ENCODE measurements at regions not wholly inside any gene's neighbourhood (a gene's known extent, or its start where the extent isn't known, plus 50 kb on each side); places are given as distances from the start of the nearest gene placed in this dataset.

- peak overlapping the region; percentile 75 to 100 for H3K4me2 ChIP-seq (ENCODE audit: insufficient read depth in 1 of 2, low read depth in 2 of 2, low read length in 2 of 2)
- no peak overlapping the region for H2AK5ac ChIP-seq (ENCODE audit: low read depth, low read length)
- H3K9me3 ChIP-seq (ENCODE audit: insufficient read depth in 2 of 2, low read depth in 1 of 2, low read length in 1 of 2), result no peaks in the 10 kb centered on the region
- no peak overlapping the region for H4K5ac ChIP-seq (ENCODE audit: insufficient read length, low read depth, low read length)
- H4K91ac ChIP-seq (replicated peaks; ENCODE audit: insufficient read length, low read length), result no peak overlapping the region
- peak overlapping the region; percentile 73; the same call in 1 of the 2 replicates for H3K27ac ChIP-seq (ENCODE audit: low read depth, low read length)
- no peak overlapping the region for H2AFZ ChIP-seq (ENCODE audit: low read length)
- no peak overlapping the region for H2BK15ac ChIP-seq (ENCODE audit: low read length)
- peaks cover 22 to 51% (median 38%) of the 10 kb centered on the region in 4 experiments for H3K27me3 ChIP-seq (replicated peaks in 1 of 4; ENCODE audit: control insufficient read depth in 3 of 4, extremely low read depth in 1 of 4, insufficient read depth in 3 of 4, low read length in 3 of 4)
- peaks cover 0 to 19% (median 8%) of the 10 kb centered on the region in 4 experiments; a peak in 5 of 7 replicates for H3K4me1 ChIP-seq (replicated peaks in 1 of 4; ENCODE audit: control insufficient read depth in 3 of 4, insufficient read depth in 4 of 4, low read length in 3 of 4)
- POLR2A ChIA-PET (ENCODE audit: partially characterized antibody), result interaction anchor here (0.9 to 2.7 kb wide), 6 partner anchors 11 to 382 kb away, joined by 3 to 30 read pairs (median 4); partner anchors contain the start of genes FAM98B and SPRED1
- no peak for FAIRE-seq
- H2BK5ac ChIP-seq (ENCODE audit: low read depth, low read length), result no peak overlapping the region
- H3K79me1 ChIP-seq (ENCODE audit: low read depth, low read length), result no peaks in the 10 kb centered on the region
- CTCF ChIA-PET (ENCODE audit: partially characterized antibody), result interaction anchor here (0.7 to 2.1 kb wide), 5 partner anchors 12 to 287 kb away, joined by 3 to 8 read pairs (median 4); partner anchors contain the start of gene SPRED1
- H3K4me3 ChIP-seq (ENCODE audit: extremely low read depth in 1 of 4, insufficient read depth in 2 of 4, low read depth in 3 of 4, low read length in 4 of 4), result peak overlapping the region; percentile 59 to 65 (median 63); a peak in 7 of 8 replicates
- H3K56ac ChIP-seq (replicated peaks; ENCODE audit: insufficient read length, low read depth, low read length), result no peak overlapping the region
- no peak overlapping the region for H2BK120ac ChIP-seq (replicated peaks; ENCODE audit: low read depth, low read length)
- no peak overlapping the region for H3K14ac ChIP-seq (ENCODE audit: insufficient read length)
- no peaks in the 10 kb centered on the region for H3K79me2 ChIP-seq (ENCODE audit: control insufficient read depth in 1 of 2, insufficient read depth in 2 of 2, low read length in 2 of 2)
- H3K9ac ChIP-seq (replicated peaks in 1 of 4; ENCODE audit: extremely low read depth in 1 of 4, low read depth in 3 of 4, low read length in 3 of 4), result 0 out of 7 replicates have a peak overlapping the region, but pooled peaks of 1 of the 4 experiments have one; percentile 19
- H3K18ac ChIP-seq (ENCODE audit: extremely low read depth, low read length), result no peak overlapping the region
- WGBS, 2 experiments (ENCODE audit: extremely low coverage in 1 of 2, insufficient coverage in 1 of 2, insufficient read length in 1 of 2, insufficient replicate concordance in 2 of 2, low coverage in 1 of 2, low lambda C conversion rate in 2 of 2, missing lambda C conversion rate in 1 of 2), result 61% methylated on average over 6 of the region's 6 CpGs; no CpG with 5 or more reads in 1 of the 2 experiments
- no peaks in the 10 kb centered on the region for H4K20me1 ChIP-seq (replicated peaks in 1 of 2; ENCODE audit: control insufficient read depth in 1 of 2, insufficient read depth in 2 of 2, low read length in 2 of 2)
- H3K23ac ChIP-seq (ENCODE audit: insufficient read length), result no peak overlapping the region
- peaks cover 11% of the 10 kb centered on the region for H3K23me2 ChIP-seq (ENCODE audit: low read depth, low read length)
- H4K8ac ChIP-seq (ENCODE audit: extremely low read depth, insufficient read depth, low read length), result no peak overlapping the region
- no peak overlapping the region for H3K4ac ChIP-seq (replicated peaks; ENCODE audit: insufficient read length, low read depth, low read length)
- H3K36me3 ChIP-seq (ENCODE audit: control insufficient read depth in 2 of 4, insufficient read depth in 4 of 4, low read length in 3 of 4), result no peaks in the 10 kb centered on the region
- H2BK12ac ChIP-seq (ENCODE audit: low read depth, low read length), result no peak overlapping the region
- no peak overlapping the region for H2BK20ac ChIP-seq (ENCODE audit: low read length)
- no peak for DNase-seq (ENCODE audit: low read depth in 1 of 2, low spot score in 2 of 2)
- TF ChIP-seq EP300 (IDR thresholded peaks at IDR 0.05; ENCODE audit: borderline replicate concordance in 1 of 2, low read depth in 2 of 2, low read length in 2 of 2) (no peak), POU5F1 (IDR thresholded peaks at IDR 0.05; ENCODE audit: low read depth, low read length) (no peak), BACH1 (IDR thresholded peaks at IDR 0.05; ENCODE audit: low read length) (no peak), TBP (IDR thresholded peaks at IDR 0.05; ENCODE audit: low read depth, low read length) (no peak), GABPA (IDR thresholded peaks at IDR 0.05; ENCODE audit: borderline replicate concordance, insufficient read depth, low read length) (no peak), SIX5 (IDR thresholded peaks at IDR 0.05; ENCODE audit: low read depth, low read length) (no peak), CBX8 (IDR thresholded peaks at IDR 0.05; ENCODE audit: borderline replicate concordance, low read depth, low read length) (no peak), TAF1 (IDR thresholded peaks at IDR 0.05; ENCODE audit: low read depth, low read length) (no peak), RFX5 (IDR thresholded peaks at IDR 0.05; ENCODE audit: borderline replicate concordance, low read depth, low read length) (no peak), ATF2 (IDR thresholded peaks at IDR 0.05; ENCODE audit: low read length) (no peak), CEBPB (IDR thresholded peaks at IDR 0.05; ENCODE audit: low read depth, low read length) (no peak), SIRT6 (IDR thresholded peaks at IDR 0.05; ENCODE audit: low read length) (no peak), JUN (IDR thresholded peaks at IDR 0.05; ENCODE audit: low read depth, low read length) (no peak)
Observed at GRCh38 chr15:38072007-38072347, 137.5 kb downstream of the TMCO5A start.
